ENCODE measurements at regions not wholly inside any gene's neighbourhood (a gene's known extent, or its start where the extent isn't known, plus 50 kb on each side); places are given as distances from the start of the nearest gene placed in this dataset.
"Not testable (repeated sequence)": the region's sequence is repeated elsewhere in the genome, so short reads cannot be mapped to it uniquely, and the experiment has no call there.

- H3K27ac Mint-ChIP-seq (ENCODE audit: low read depth, unreplicated experiment), result no peak overlapping the region
- H3K9me3 Mint-ChIP-seq (ENCODE audit: unreplicated experiment), result no peaks in the 10 kb centered on the region
- ChIA-PET POLR2A (no interaction called here), CTCF (interaction anchor here (0.7 kb wide), 1 partner anchor 113 kb away, joined by 4 read pairs; no protein-coding TSS in a partner anchor)
- H3K36me3 Mint-ChIP-seq (ENCODE audit: insufficient read depth, unreplicated experiment), result no peaks in the 10 kb centered on the region
- no peaks in the 10 kb centered on the region for H3K4me1 Mint-ChIP-seq (ENCODE audit: insufficient read depth, unreplicated experiment)
- DNase-seq (ENCODE audit: unreplicated experiment), result no peak
- intact Hi-C loops (cut with micrococcal nuclease), result loop anchor here (10.0 kb wide), 1 partner anchor 295 kb away; no protein-coding TSS in a partner anchor
- H3K4me3 Mint-ChIP-seq (ENCODE audit: unreplicated experiment), result no peak overlapping the region
- no peaks in the 10 kb centered on the region for H3K27me3 Mint-ChIP-seq (ENCODE audit: insufficient read depth, unreplicated experiment)
- no TSS peak for BruUV-seq (replicated peaks)
- no peak for TF ChIP-seq CTCF (IDR thresholded peaks at IDR 0.05; ENCODE audit: unreplicated experiment)
These were observed 1824.4 kb downstream of the ARAP2 start for GRCh38 chr4:34419871-34420270.

GRCh38 chr4:34422472-34423175 is 1821.7 kb downstream of the ARAP2 start:
- H3K27me3 Mint-ChIP-seq (ENCODE audit: insufficient read depth, unreplicated experiment), result no peaks in the 10 kb centered on the region
- H3K4me3 Mint-ChIP-seq (ENCODE audit: unreplicated experiment), result no peak overlapping the region
- no peaks in the 10 kb centered on the region for H3K4me1 Mint-ChIP-seq (ENCODE audit: insufficient read depth, unreplicated experiment)
- no peaks in the 10 kb centered on the region for H3K36me3 Mint-ChIP-seq (ENCODE audit: insufficient read depth, unreplicated experiment)
- no peak overlapping the region for H3K27ac Mint-ChIP-seq (ENCODE audit: low read depth, unreplicated experiment)
- DNase-seq (ENCODE audit: unreplicated experiment), result peak; percentile 3
- no TSS peak for BruUV-seq (replicated peaks)
- no peak for TF ChIP-seq CTCF (IDR thresholded peaks at IDR 0.05; ENCODE audit: unreplicated experiment)
- CTCF ChIA-PET, result interaction anchor here (0.6 to 1.4 kb wide), 3 partner anchors 298 to 1281 kb away, joined by 3 to 6 read pairs (median 3); no protein-coding TSS in a partner anchor
- POLR2A ChIA-PET, result no interaction called here
- no peaks in the 10 kb centered on the region for H3K9me3 Mint-ChIP-seq (ENCODE audit: unreplicated experiment)
- intact Hi-C loops (cut with micrococcal nuclease), result loop anchor here (10.0 kb wide), 1 partner anchor 292 kb away; no protein-coding TSS in a partner anchor

- CTCF ChIA-PET, result no interaction called here
These were observed 1811.6 kb downstream of the ARAP2 start for GRCh38 chr4:34432706-34433105.

GRCh38 chr4:34434377-34434776 is 1809.9 kb downstream of the ARAP2 start:
- H3K27ac Mint-ChIP-seq (ENCODE audit: low read depth, unreplicated experiment); H3K9me3 Mint-ChIP-seq (ENCODE audit: unreplicated experiment); BruUV-seq (replicated peaks); H3K27me3 Mint-ChIP-seq (ENCODE audit: insufficient read depth, unreplicated experiment); H3K4me3 Mint-ChIP-seq (ENCODE audit: unreplicated experiment); H3K36me3 Mint-ChIP-seq (ENCODE audit: insufficient read depth, unreplicated experiment); CTCF ChIA-PET; H3K4me1 Mint-ChIP-seq (ENCODE audit: insufficient read depth, unreplicated experiment); DNase-seq (ENCODE audit: unreplicated experiment); intact Hi-C loops (cut with micrococcal nuclease): not testable (repeated sequence)
- POLR2A ChIA-PET, result interaction anchor here (0.7 kb wide), 1 partner anchor 30 kb away, joined by 3 read pairs; no protein-coding TSS in a partner anchor

More at GRCh38 chr4:34432706-34433105, 1811.6 kb downstream of the ARAP2 start:
- POLR2A ChIA-PET, result no interaction called here
- no peaks in the 10 kb centered on the region for H3K4me1 Mint-ChIP-seq (ENCODE audit: insufficient read depth, unreplicated experiment)
- H3K9me3 Mint-ChIP-seq (ENCODE audit: unreplicated experiment), result no peaks in the 10 kb centered on the region
- no peaks in the 10 kb centered on the region for H3K27me3 Mint-ChIP-seq (ENCODE audit: insufficient read depth, unreplicated experiment)
- H3K27ac Mint-ChIP-seq (ENCODE audit: low read depth, unreplicated experiment), result no peak overlapping the region
- H3K36me3 Mint-ChIP-seq (ENCODE audit: insufficient read depth, unreplicated experiment), result no peaks in the 10 kb centered on the region
- DNase-seq (ENCODE audit: unreplicated experiment), result no peak
- no TSS peak for BruUV-seq (replicated peaks)
- intact Hi-C loops (cut with micrococcal nuclease), result no loop called here
- no peak overlapping the region for H3K4me3 Mint-ChIP-seq (ENCODE audit: unreplicated experiment)
- TF ChIP-seq CTCF (IDR thresholded peaks at IDR 0.05; ENCODE audit: unreplicated experiment), result no peak

Data from MCF 10A (cell line).